CD14-positive monocyte (primary cell): ENCODE measurements at regions not wholly inside any gene's neighbourhood (a gene's known extent, or its start where the extent isn't known, plus 50 kb on each side); places are given as distances from the start of the nearest gene placed in this dataset.

Experiments used
- DNase-seq, 3 donors: peaks; one replicate each; pipeline ENCODE4 v3.0.0-alpha.2; 2011 to 2022
- H2AFZ ChIP-seq: 2 replicates; pipeline ENCODE4 v1.6.0; 2012; ENCODE audit warnings: mild to moderate bottlenecking, low read depth, low read length, inconsistent platforms; ENCODE audit not compliant: insufficient read depth, poor library complexity, severe bottlenecking
- H3K27ac ChIP-seq, 2 donors: 1 replicate in 1 of 2; 2 replicates in 1 of 2; pipeline ENCODE4 v1.5.1; 2012 to 2013; ENCODE audit warnings: low read length in 2 of 2, control low read depth in 1 of 2, inconsistent platforms in 1 of 2, low read depth in 1 of 2, mild to moderate bottlenecking in 1 of 2
- H3K27me3 ChIP-seq, 2 donors: one replicate each; pipeline versions ENCODE4 v1.6.0 to v1.6.1; 2011 to 2013; ENCODE audit warnings: low read length in 2 of 2; ENCODE audit not compliant: control insufficient read depth in 2 of 2, insufficient read depth in 2 of 2
- H3K36me3 ChIP-seq, 2 donors: replicated peaks in 1 of 2; 1 replicate in 1 of 2; 2 replicates in 1 of 2; pipeline versions ENCODE4 v1.5.1 to v1.6.1; 2012 to 2013; ENCODE audit warnings: low read length in 2 of 2, control low read depth in 1 of 2, inconsistent platforms in 1 of 2, mild to moderate bottlenecking in 1 of 2; ENCODE audit not compliant: insufficient read depth in 2 of 2, control insufficient read depth in 1 of 2
- H3K4me1 ChIP-seq, 2 donors: 1 replicate in 1 of 2; 2 replicates in 1 of 2; pipeline versions ENCODE4 v1.5.1 to v1.6.1; 2012 to 2013; ENCODE audit warnings: low read length in 2 of 2, control low read depth in 1 of 2, inconsistent platforms in 1 of 2, mild to moderate bottlenecking in 1 of 2, moderate library complexity in 1 of 2; ENCODE audit not compliant: insufficient read depth in 2 of 2, control insufficient read depth in 1 of 2
- H3K4me2 ChIP-seq: replicated peaks from 2 replicates; pipeline ENCODE3; 2012; ENCODE audit warnings: low read length, moderate library complexity, mild to moderate bottlenecking; ENCODE audit not compliant: poor library complexity, severe bottlenecking; ENCODE audit errors: extremely low read depth
- H3K4me3 ChIP-seq, 3 experiments: fragments of 200-600 bp in 1 of 3; sonication (generic) in 1 of 3; replicated peaks in 1 of 3; 1 replicate in 2 of 3; 2 replicates in 1 of 3; pipeline ENCODE4 v1.5.1; 2011 to 2013; ENCODE audit warnings: low read length in 3 of 3, mild to moderate bottlenecking in 3 of 3, control low read depth in 2 of 3, low read depth in 2 of 3, inconsistent platforms in 1 of 3, moderate library complexity in 1 of 3
- H3K79me2 ChIP-seq: 2 replicates; pipeline ENCODE4 v1.6.0; 2012; ENCODE audit warnings: mild to moderate bottlenecking, control low read depth, inconsistent platforms, low read length, moderate library complexity; ENCODE audit not compliant: insufficient read depth
- H3K9ac ChIP-seq: 2 replicates; pipeline ENCODE4 v1.6.0; 2017; ENCODE audit warnings: low read length, mild to moderate bottlenecking; ENCODE audit not compliant: insufficient read depth, poor library complexity, severe bottlenecking
- H3K9me3 ChIP-seq, 2 donors: replicated peaks in 1 of 2; 1 replicate in 1 of 2; 2 replicates in 1 of 2; pipeline versions ENCODE4 v1.5.1 to v1.6.1; 2012 to 2013; ENCODE audit warnings: low read length in 2 of 2, control low read depth in 1 of 2; ENCODE audit not compliant: control insufficient read depth in 1 of 2, insufficient read depth in 1 of 2
- H4K20me1 ChIP-seq: 2 replicates; pipeline ENCODE4 v1.6.0; 2012; ENCODE audit warnings: mild to moderate bottlenecking, low read length, control low read depth, moderate library complexity; ENCODE audit not compliant: insufficient read depth
- H3K27ac Mint-ChIP-seq, 7 donors: one replicate each; pipeline ENCODE4 v1.8.0; 2020; ENCODE audit warnings: mild to moderate bottlenecking in 7 of 7, mixed read lengths in 7 of 7, moderate library complexity in 6 of 7, inconsistent platforms in 2 of 7
- H3K27me3 Mint-ChIP-seq, 3 donors: one replicate each; pipeline ENCODE4 v1.8.0; 2021 to 2022; ENCODE audit warnings: low read depth in 3 of 3, mild to moderate bottlenecking in 3 of 3, mixed read lengths in 3 of 3, moderate library complexity in 3 of 3, inconsistent platforms in 1 of 3
- H3K36me3 Mint-ChIP-seq, 2 donors: one replicate each; pipeline ENCODE4 v1.8.0; 2020; ENCODE audit warnings: mixed read lengths in 2 of 2, inconsistent platforms in 1 of 2, mild to moderate bottlenecking in 1 of 2
- H3K4me1 Mint-ChIP-seq: one replicate; pipeline ENCODE4 v1.8.0; 2020; ENCODE audit warnings: mild to moderate bottlenecking, mixed read lengths
- H3K4me3 Mint-ChIP-seq, 2 donors: one replicate each; pipeline ENCODE4 v1.8.0; 2020; ENCODE audit warnings: mild to moderate bottlenecking in 2 of 2, mixed read lengths in 2 of 2, moderate library complexity in 1 of 2
- H3K9me3 Mint-ChIP-seq, 7 donors: one replicate each; pipeline ENCODE4 v1.8.0; 2020 to 2022; ENCODE audit warnings: mixed read lengths in 7 of 7, mild to moderate bottlenecking in 6 of 7, moderate library complexity in 6 of 7, inconsistent platforms in 2 of 7
- WGBS: methylation state at CpG from one replicate; pipeline ENCODE4 v1.1.5; 2013; ENCODE audit warnings: missing lambda C conversion rate; ENCODE audit not compliant: insufficient coverage; 5-methylcytosine and 5-hydroxymethylcytosine counted together
- intact Hi-C, 2 donors: fragments of 100-400 bp; cut with micrococcal nuclease; formaldehyde crosslinking; loops; one replicate each; pipeline versions ENCODE4 v1.15.0 to v1.15.1; 2023
- TF ChIP-seq, protein P1 (sequence below): fragments of 200-600 bp; IDR thresholded peaks from one replicate; pipeline ENCODE4 v1.8.0; 2022; ENCODE audit warnings: antibody characterized with exemption, mild to moderate bottlenecking

- TF ChIP-seq, protein P1, sequence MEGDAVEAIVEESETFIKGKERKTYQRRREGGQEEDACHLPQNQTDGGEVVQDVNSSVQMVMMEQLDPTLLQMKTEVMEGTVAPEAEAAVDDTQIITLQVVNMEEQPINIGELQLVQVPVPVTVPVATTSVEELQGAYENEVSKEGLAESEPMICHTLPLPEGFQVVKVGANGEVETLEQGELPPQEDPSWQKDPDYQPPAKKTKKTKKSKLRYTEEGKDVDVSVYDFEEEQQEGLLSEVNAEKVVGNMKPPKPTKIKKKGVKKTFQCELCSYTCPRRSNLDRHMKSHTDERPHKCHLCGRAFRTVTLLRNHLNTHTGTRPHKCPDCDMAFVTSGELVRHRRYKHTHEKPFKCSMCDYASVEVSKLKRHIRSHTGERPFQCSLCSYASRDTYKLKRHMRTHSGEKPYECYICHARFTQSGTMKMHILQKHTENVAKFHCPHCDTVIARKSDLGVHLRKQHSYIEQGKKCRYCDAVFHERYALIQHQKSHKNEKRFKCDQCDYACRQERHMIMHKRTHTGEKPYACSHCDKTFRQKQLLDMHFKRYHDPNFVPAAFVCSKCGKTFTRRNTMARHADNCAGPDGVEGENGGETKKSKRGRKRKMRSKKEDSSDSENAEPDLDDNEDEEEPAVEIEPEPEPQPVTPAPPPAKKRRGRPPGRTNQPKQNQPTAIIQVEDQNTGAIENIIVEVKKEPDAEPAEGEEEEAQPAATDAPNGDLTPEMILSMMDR, result no peak
- Histone ChIP-seq H3K27ac (no peak overlapping the region), H3K79me2 (no peaks in the 10 kb centered on the region), H2AFZ (no peak overlapping the region), H3K4me2 (no peak overlapping the region), H3K4me3 (no peak overlapping the region), H4K20me1 (no peaks in the 10 kb centered on the region), H3K4me1 (peaks cover 36 to 51% of the 10 kb centered on the region in 2 donors), H3K27me3 (no peaks in the 10 kb centered on the region), H3K9me3 (no peaks in the 10 kb centered on the region), H3K36me3 (no peaks in the 10 kb centered on the region), H3K9ac (no peak overlapping the region)
- peaks cover 0 to 5% (median 5%) of the 10 kb centered on the region in 3 donors for H3K27me3 Mint-ChIP-seq
- H3K27ac Mint-ChIP-seq, result no peak overlapping the region
- peaks cover 0 to 2% (median 0%) of the 10 kb centered on the region in 7 donors for H3K9me3 Mint-ChIP-seq
- no peak for DNase-seq
- intact Hi-C loops, result no loop called here
- H3K36me3 Mint-ChIP-seq, result no peaks in the 10 kb centered on the region
- peaks cover 52% of the 10 kb centered on the region for H3K4me1 Mint-ChIP-seq
- no peak overlapping the region for H3K4me3 Mint-ChIP-seq
- no CpG with 5 or more reads among the region's 2 CpGs for WGBS
These were observed 159.1 kb upstream of the ZNF608 start for GRCh38 chr5:124905256-124906130.

DNA sequence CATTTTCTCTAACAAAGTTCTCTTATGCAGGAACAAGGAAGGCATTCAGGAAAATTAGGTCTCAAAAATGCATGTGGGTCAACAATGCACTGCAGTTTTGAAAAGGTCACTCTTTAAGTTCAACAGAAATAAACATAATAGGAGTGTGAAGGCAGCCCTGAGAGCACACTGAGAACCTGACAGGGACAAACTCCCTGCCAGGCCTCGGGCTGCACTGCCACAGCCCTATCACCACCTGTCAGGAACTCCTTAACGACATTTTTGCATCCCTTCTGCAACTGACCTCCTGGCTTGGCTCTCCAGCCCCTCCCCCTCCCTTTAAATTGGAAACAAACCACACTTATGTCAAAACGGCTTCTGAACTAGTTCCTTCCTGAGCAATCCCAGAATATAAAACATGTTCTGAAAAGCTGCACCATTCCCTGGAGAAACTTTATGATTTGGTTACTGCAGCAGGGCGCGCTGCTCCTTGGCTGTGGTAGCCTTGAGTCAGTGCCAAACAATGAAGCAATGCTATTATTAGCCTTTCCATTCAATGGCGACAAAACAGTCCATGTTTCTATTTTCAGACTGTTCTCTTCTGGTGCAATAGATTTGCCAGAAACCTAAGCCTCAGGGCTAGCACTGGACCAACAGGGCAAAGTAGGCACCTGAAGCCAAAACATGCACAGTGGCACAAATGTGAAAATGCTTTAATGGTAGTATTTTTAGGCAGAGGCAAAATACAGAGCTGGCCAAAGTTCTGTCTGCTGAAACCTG lies 160.1 kb upstream of the ZNF608 start:
- H3K27me3 Mint-ChIP-seq, result peaks cover 0 to 5% (median 5%) of the 10 kb centered on the region in 3 donors
- DNase-seq, result peak in 1 of 3 donors; percentile 13
- TF ChIP-seq, protein P1, result no peak
- H2AFZ ChIP-seq, result peak overlapping the region; percentile 26
- peaks cover 36 to 50% of the 10 kb centered on the region in 2 donors for H3K4me1 ChIP-seq
- peak overlapping the region in 1 of 3 experiments; percentile 27 for H3K4me3 ChIP-seq
- 0% methylated on average over 6 of the region's 6 CpGs for WGBS
- H3K27me3 ChIP-seq, result no peaks in the 10 kb centered on the region
- intact Hi-C loops, result no loop called here
- peak overlapping the region; percentile 44 for H3K4me2 ChIP-seq
- peak overlapping the region; percentile 13 to 85 for H3K4me3 Mint-ChIP-seq
- peaks cover 0 to 2% (median 0%) of the 10 kb centered on the region in 7 donors for H3K9me3 Mint-ChIP-seq
- H3K79me2 ChIP-seq, result no peaks in the 10 kb centered on the region
- no peak overlapping the region for H3K27ac ChIP-seq
- no peak overlapping the region for H3K9ac ChIP-seq
- no peaks in the 10 kb centered on the region for H3K36me3 Mint-ChIP-seq
- no peak overlapping the region for H3K27ac Mint-ChIP-seq
- H4K20me1 ChIP-seq, result no peaks in the 10 kb centered on the region
- no peaks in the 10 kb centered on the region for H3K36me3 ChIP-seq
- H3K4me1 Mint-ChIP-seq, result peaks cover 48% of the 10 kb centered on the region
- no peaks in the 10 kb centered on the region for H3K9me3 ChIP-seq
